ENCODE measurements at regions not wholly inside any gene's neighbourhood (a gene's known extent, or its start where the extent isn't known, plus 50 kb on each side); places are given as distances from the start of the nearest gene placed in this dataset.

- FAIRE-seq = no peak
- TF ChIP-seq TBP (IDR thresholded peaks at IDR 0.05; ENCODE audit: low read depth, low read length) = no peak
- no peak for TF ChIP-seq HDAC6 (IDR thresholded peaks at IDR 0.05; ENCODE audit: low read depth, low read length)
- no peak for TF ChIP-seq ATF2 (IDR thresholded peaks at IDR 0.05; ENCODE audit: low read length)
- no peak for TF ChIP-seq ZNF274 (IDR thresholded peaks at IDR 0.05; ENCODE audit: borderline replicate concordance, extremely low read depth, low read length)
- TF ChIP-seq BACH1 (IDR thresholded peaks at IDR 0.05; ENCODE audit: low read length) = no peak
- no peak for TF ChIP-seq KDM5A (IDR thresholded peaks at IDR 0.05; ENCODE audit: low read length)
- TF ChIP-seq POU5F1 (IDR thresholded peaks at IDR 0.05; ENCODE audit: low read depth, low read length) = no peak
- TF ChIP-seq POLR2AphosphoS5 (IDR thresholded peaks at IDR 0.05; ENCODE audit: low read depth, low read length) = no peak
- TF ChIP-seq HDAC2 (IDR thresholded peaks at IDR 0.05; ENCODE audit: borderline replicate concordance in 1 of 2, low read depth in 2 of 2, low read length in 2 of 2) = no peak
- TF ChIP-seq ATF3 (IDR thresholded peaks at IDR 0.05; ENCODE audit: insufficient read depth, low read depth, low read length) = no peak
- TF ChIP-seq MAX (IDR thresholded peaks at IDR 0.05) = no peak
- no peak for TF ChIP-seq EGR1 (IDR thresholded peaks at IDR 0.05; ENCODE audit: borderline replicate concordance, low read depth, low read length)
These were observed 136.0 kb upstream of the GLI2 start for GRCh38 chr2:120599656-120600055.

More at GRCh38 chr2:120599656-120600055, 136.0 kb upstream of the GLI2 start:
- Histone ChIP-seq H3K14ac (ENCODE audit: insufficient read length) (no peak overlapping the region), H4K91ac (replicated peaks; ENCODE audit: insufficient read length, low read length) (no peak overlapping the region), H2AK5ac (ENCODE audit: low read depth, low read length) (no peak overlapping the region), H4K8ac (ENCODE audit: extremely low read depth, insufficient read depth, low read length) (no peak overlapping the region), H2BK120ac (replicated peaks; ENCODE audit: low read depth, low read length) (no peak overlapping the region), H3K36me3 (ENCODE audit: control insufficient read depth in 2 of 4, insufficient read depth in 4 of 4, low read length in 3 of 4) (no peaks in the 10 kb centered on the region), H3K79me1 (ENCODE audit: low read depth, low read length) (no peaks in the 10 kb centered on the region), H4K20me1 (replicated peaks in 1 of 2; ENCODE audit: control insufficient read depth in 1 of 2, insufficient read depth in 2 of 2, low read length in 2 of 2) (no peaks in the 10 kb centered on the region), H3K4ac (replicated peaks; ENCODE audit: insufficient read length, low read depth, low read length) (no peak overlapping the region), H2AFZ (ENCODE audit: low read length) (no peak overlapping the region), H3K9ac (replicated peaks in 1 of 4; ENCODE audit: extremely low read depth in 1 of 4, low read depth in 3 of 4, low read length in 3 of 4) (no peak overlapping the region), H3K79me2 (ENCODE audit: control insufficient read depth in 1 of 2, insufficient read depth in 2 of 2, low read length in 2 of 2) (no peaks in the 10 kb centered on the region), H2BK20ac (ENCODE audit: low read length) (no peak overlapping the region), H2BK12ac (ENCODE audit: low read depth, low read length) (no peak overlapping the region), H3K4me3 (ENCODE audit: extremely low read depth in 1 of 4, insufficient read depth in 2 of 4, low read depth in 3 of 4, low read length in 4 of 4) (no peak overlapping the region), H3K23ac (ENCODE audit: insufficient read length) (no peak overlapping the region), H3K9me3 (ENCODE audit: insufficient read depth in 2 of 2, low read depth in 1 of 2, low read length in 1 of 2) (no peaks in the 10 kb centered on the region), H3K4me2 (ENCODE audit: insufficient read depth in 1 of 2, low read depth in 2 of 2, low read length in 2 of 2) (no peak overlapping the region), H2BK5ac (ENCODE audit: low read depth, low read length) (no peak overlapping the region), H3K27ac (ENCODE audit: low read depth, low read length) (no peak overlapping the region), H3K18ac (ENCODE audit: extremely low read depth, low read length) (no peak overlapping the region), H3K4me1 (replicated peaks in 1 of 4; ENCODE audit: control insufficient read depth in 3 of 4, insufficient read depth in 4 of 4, low read length in 3 of 4) (peaks cover 0 to 6% (median 3%) of the 10 kb centered on the region in 4 experiments; a peak in 5 of 7 replicates), H3K23me2 (ENCODE audit: low read depth, low read length) (no peaks in the 10 kb centered on the region), H2BK15ac (ENCODE audit: low read length) (peak overlapping the region; percentile 67; the same call in 1 of the 2 replicates), H3K56ac (replicated peaks; ENCODE audit: insufficient read length, low read depth, low read length) (no peak overlapping the region), H3K27me3 (replicated peaks in 1 of 4; ENCODE audit: control insufficient read depth in 3 of 4, extremely low read depth in 1 of 4, insufficient read depth in 3 of 4, low read length in 3 of 4) (peaks cover 0 to 3% (median under 1%) of the 10 kb centered on the region in 4 experiments; a peak in 2 of 7 replicates), H4K5ac (ENCODE audit: insufficient read length, low read depth, low read length) (no peak overlapping the region)
- 88% methylated on average over 7 of the region's 7 CpGs; no CpG with 5 or more reads in 1 of the 2 experiments for WGBS, 2 experiments (ENCODE audit: extremely low coverage in 1 of 2, insufficient coverage in 1 of 2, insufficient read length in 1 of 2, insufficient replicate concordance in 2 of 2, low coverage in 1 of 2, low lambda C conversion rate in 2 of 2, missing lambda C conversion rate in 1 of 2)
- no peak for DNase-seq (ENCODE audit: low read depth in 1 of 2, low spot score in 2 of 2)
- CTCF ChIA-PET (ENCODE audit: partially characterized antibody) = interaction anchor here (1.0 to 2.0 kb wide), 3 partner anchors 12 to 76 kb away, joined by 3 to 5 read pairs (median 3); no protein-coding TSS in a partner anchor
- POLR2A ChIA-PET (ENCODE audit: partially characterized antibody) = no interaction called here
